ENCODE measurements at regions not wholly inside any gene's neighbourhood (a gene's known extent, or its start where the extent isn't known, plus 50 kb on each side); places are given as distances from the start of the nearest gene placed in this dataset.

GRCh38 chr18:49666045-49666775 lies 104.4 kb downstream of the LIPG start:
- DNase-seq (ENCODE audit: low read depth): peak; percentile 55

GRCh38 chr18:49663899-49664890 lies 102.3 kb downstream of the LIPG start:
- H3K4me3 ChIP-seq (ENCODE audit: low read depth, low read length): no peak overlapping the region
- TF ChIP-seq CTCF (IDR thresholded peaks at IDR 0.05; ENCODE audit: insufficient read depth, low read length): no peak
- DNase-seq (ENCODE audit: low read depth): peak; percentile 27

More at GRCh38 chr18:49666045-49666775, 104.4 kb downstream of the LIPG start:
- TF ChIP-seq CTCF (IDR thresholded peaks at IDR 0.05; ENCODE audit: insufficient read depth, low read length): no peak
- no peak overlapping the region for H3K4me3 ChIP-seq (ENCODE audit: low read depth, low read length)

GRCh38 chr18:49662506-49662905 lies 100.6 kb downstream of the LIPG start:
- H3K4me3 ChIP-seq (ENCODE audit: low read depth, low read length): no peak overlapping the region
- no peak for TF ChIP-seq CTCF (IDR thresholded peaks at IDR 0.05; ENCODE audit: insufficient read depth, low read length)
- DNase-seq (ENCODE audit: low read depth): no peak

GRCh38 chr18:49658823-49659404 lies 97.1 kb downstream of the LIPG start:
- no peak overlapping the region for H3K4me3 ChIP-seq (ENCODE audit: low read depth, low read length)
- DNase-seq (ENCODE audit: low read depth): no peak
- TF ChIP-seq CTCF (IDR thresholded peaks at IDR 0.05; ENCODE audit: insufficient read depth, low read length): no peak

- TF ChIP-seq CTCF (IDR thresholded peaks at IDR 0.05; ENCODE audit: insufficient read depth, low read length): no peak
- DNase-seq (ENCODE audit: low read depth): no peak
These were observed 94.3 kb downstream of the LIPG start for GRCh38 chr18:49656073-49656692.

More at GRCh38 chr18:49656073-49656692, 94.3 kb downstream of the LIPG start:
- H3K4me3 ChIP-seq (ENCODE audit: low read depth, low read length): no peak overlapping the region

All from fibroblast of the aortic adventitia (primary cell).